Upper lobe of left lung (tissue), 4 donors: ENCODE measurements at regions not wholly inside any gene's neighbourhood (a gene's known extent, or its start where the extent isn't known, plus 50 kb on each side); places are given as distances from the start of the nearest gene placed in this dataset.

ENCODE experiments used
- CTCF ChIP-seq, 6 experiments: fragments of 450-650 bp in 4 of 6; fragments of 200-600 bp in 2 of 6; sonication (generic) in 2 of 6; IDR thresholded peaks; one replicate each; pipeline ENCODE4 v1.5.1; 2016 to 2019; ENCODE audit warnings: antibody characterized with exemption in 6 of 6
- EP300 ChIP-seq, 4 donors: sonication (generic); formaldehyde crosslinking; IDR thresholded peaks; one replicate each; pipeline ENCODE4 v1.5.1; 2017; ENCODE audit warnings: antibody characterized with exemption in 4 of 4, control low read depth in 2 of 4
- POLR2A ChIP-seq, 4 donors: fragments of 450-650 bp; IDR thresholded peaks; one replicate each; pipeline ENCODE4 v1.5.1; 2016 to 2017; ENCODE audit warnings: antibody characterized with exemption in 4 of 4, mild to moderate bottlenecking in 2 of 4
- POLR2AphosphoS5 ChIP-seq, 2 donors: sonication (generic); formaldehyde crosslinking; IDR thresholded peaks; one replicate each; pipeline ENCODE4 v1.5.1; 2017; ENCODE audit warnings: antibody characterized with exemption in 2 of 2

GRCh38 chr17:73799781-73800627 lies 155.8 kb upstream of the SDK2 start:
- TF ChIP-seq POLR2A (IDR thresholded peaks at IDR 0.05) (no peak), EP300 (IDR thresholded peaks at IDR 0.05) (no peak), CTCF (IDR thresholded peaks at IDR 0.05) (no peak), POLR2AphosphoS5 (IDR thresholded peaks at IDR 0.05) (no peak)
